ENCODE measurements at regions not wholly inside any gene's neighbourhood (a gene's known extent, or its start where the extent isn't known, plus 50 kb on each side); places are given as distances from the start of the nearest gene placed in this dataset.

DNA sequence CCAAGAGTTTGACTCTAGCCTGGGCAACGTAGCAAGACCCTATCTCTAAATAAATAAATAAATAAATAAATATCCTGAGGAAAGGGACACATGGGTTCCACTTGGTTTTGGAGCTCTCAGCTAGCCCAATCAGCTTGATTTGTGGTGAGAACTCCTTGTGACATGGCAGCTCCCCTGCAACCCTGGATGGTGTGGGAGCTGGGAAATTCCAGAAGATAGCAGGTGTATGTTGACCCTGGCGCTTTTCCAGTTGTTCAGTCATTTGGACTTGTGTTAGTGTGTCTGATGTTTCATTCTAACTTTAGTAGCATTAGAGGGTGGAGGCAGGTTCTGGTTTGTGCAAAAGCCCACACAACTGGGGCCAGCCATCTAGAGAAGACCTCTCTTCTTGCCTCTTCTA lies 148.5 kb upstream of the NCAM1 start:
- H3K4me3 ChIP-seq (ENCODE audit: low read depth, low read length), result no peak overlapping the region
- DNase-seq (ENCODE audit: low read depth), result no peak
- TF ChIP-seq, protein P1, sequence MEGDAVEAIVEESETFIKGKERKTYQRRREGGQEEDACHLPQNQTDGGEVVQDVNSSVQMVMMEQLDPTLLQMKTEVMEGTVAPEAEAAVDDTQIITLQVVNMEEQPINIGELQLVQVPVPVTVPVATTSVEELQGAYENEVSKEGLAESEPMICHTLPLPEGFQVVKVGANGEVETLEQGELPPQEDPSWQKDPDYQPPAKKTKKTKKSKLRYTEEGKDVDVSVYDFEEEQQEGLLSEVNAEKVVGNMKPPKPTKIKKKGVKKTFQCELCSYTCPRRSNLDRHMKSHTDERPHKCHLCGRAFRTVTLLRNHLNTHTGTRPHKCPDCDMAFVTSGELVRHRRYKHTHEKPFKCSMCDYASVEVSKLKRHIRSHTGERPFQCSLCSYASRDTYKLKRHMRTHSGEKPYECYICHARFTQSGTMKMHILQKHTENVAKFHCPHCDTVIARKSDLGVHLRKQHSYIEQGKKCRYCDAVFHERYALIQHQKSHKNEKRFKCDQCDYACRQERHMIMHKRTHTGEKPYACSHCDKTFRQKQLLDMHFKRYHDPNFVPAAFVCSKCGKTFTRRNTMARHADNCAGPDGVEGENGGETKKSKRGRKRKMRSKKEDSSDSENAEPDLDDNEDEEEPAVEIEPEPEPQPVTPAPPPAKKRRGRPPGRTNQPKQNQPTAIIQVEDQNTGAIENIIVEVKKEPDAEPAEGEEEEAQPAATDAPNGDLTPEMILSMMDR (IDR thresholded peaks at IDR 0.05; ENCODE audit: insufficient read depth, low read depth, low read length), result no peak

DNA sequence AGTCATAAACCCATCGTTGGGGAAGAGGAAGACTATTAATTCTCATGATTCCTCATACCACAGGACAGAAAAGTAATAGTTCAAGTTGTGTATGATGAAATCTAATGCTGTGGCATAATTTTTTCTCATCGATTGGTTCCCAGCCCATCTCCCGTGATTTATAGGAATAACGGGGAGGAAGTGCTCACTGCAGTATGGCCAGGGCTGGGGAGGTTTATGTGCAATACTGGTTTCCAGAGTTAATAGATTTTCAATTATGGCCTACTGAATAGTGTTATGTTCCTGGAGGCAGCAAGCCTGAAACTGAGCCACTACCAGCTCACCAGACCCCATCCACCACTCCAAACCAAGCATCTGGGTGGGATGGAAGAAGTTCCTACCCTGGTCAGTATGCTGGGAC lies 147.1 kb upstream of the NCAM1 start:
- DNase-seq (ENCODE audit: low read depth), result no peak
- H3K4me3 ChIP-seq (ENCODE audit: low read depth, low read length), result no peak overlapping the region
- TF ChIP-seq, protein P1 (IDR thresholded peaks at IDR 0.05; ENCODE audit: insufficient read depth, low read depth, low read length), result no peak

DNA sequence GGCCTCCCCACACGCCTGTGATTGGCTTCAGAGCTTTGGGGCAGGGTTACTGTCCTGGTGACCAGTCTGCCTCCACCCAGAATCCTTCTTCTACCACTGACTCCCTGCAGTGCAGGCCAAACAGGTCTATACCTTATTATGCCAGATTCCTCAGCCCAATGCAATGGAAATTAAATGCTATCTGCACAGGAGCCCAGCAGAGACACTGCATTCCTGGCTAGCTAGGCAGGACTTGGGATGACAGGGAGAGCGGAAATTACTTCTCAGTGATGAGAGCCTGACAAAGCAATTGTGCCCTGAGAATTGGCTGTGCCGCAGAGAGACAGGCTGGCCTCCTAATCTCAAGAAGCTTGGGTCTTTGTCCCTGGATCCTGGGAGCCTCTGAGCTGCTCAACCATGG lies 143.8 kb upstream of the NCAM1 start:
- DNase-seq (ENCODE audit: low read depth), result no peak
- TF ChIP-seq, protein P1 (IDR thresholded peaks at IDR 0.05; ENCODE audit: insufficient read depth, low read depth, low read length), result no peak
- no peak overlapping the region for H3K4me3 ChIP-seq (ENCODE audit: low read depth, low read length)

DNA sequence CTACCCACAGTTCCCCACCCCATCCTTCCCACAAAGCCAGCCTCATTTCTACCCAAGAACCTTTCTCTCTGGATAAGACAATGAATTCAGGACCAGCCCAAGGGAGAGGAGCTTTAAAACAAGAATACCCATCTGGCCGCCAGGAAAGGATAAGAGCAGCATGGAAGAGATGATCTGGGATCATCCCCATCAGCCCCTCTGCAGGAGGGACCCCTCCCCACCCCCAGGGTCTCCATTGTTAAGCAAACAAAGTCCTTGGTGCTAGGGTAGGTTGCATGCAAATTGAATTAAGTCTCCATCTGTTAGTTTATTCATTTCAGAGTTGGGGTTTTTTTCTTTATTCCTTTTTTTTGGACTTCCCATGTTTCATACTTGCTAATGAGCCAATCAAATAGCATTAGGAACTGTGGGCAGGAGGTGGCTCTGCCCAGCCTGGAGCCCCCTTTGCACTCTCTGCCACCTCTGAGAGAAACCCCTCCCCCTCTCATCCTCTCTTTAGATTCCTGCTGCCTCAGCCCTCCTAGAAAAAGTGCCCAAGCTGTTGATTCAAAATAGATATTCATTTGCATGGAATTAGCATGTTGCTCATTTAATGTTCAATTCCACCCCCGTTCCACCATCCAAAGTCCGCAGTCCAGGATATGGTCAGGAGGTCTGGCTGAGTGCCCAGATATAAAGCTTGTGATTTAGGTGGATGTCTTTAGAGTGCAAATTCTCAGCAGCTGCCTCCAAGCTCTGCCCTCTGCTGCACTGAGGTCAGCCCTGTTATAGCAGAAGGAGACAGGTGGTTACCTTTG lies 138.5 kb upstream of the NCAM1 start:
- DNase-seq (ENCODE audit: low read depth), result no peak
- no peak overlapping the region for H3K4me3 ChIP-seq (ENCODE audit: low read depth, low read length)

DNA sequence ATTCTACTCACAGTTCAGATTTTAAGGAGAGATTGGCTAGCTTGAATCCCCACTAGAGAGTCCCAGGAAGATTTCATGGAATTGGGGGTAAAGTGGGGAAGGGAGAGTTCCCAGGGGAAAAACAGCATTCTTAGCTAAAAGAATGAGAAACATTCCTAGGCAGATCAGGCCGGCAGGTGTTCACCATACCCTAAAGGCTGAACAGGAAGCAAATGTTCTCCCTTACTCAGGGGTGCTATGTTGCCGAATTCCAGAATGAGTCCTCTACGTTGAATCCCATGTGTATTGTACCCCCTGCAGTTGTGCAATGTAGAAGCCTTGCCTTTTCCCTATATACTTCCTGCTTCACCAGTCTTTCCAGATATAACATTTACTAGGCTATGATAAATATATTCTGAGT lies 135.2 kb upstream of the NCAM1 start:
- no peak for DNase-seq (ENCODE audit: low read depth)
- H3K4me3 ChIP-seq (ENCODE audit: low read depth, low read length), result no peak overlapping the region
- TF ChIP-seq, protein P1 (IDR thresholded peaks at IDR 0.05; ENCODE audit: insufficient read depth, low read depth, low read length), result no peak

More for the DNA sequence above, 138.5 kb upstream of the NCAM1 start:
- TF ChIP-seq, protein P1 (IDR thresholded peaks at IDR 0.05; ENCODE audit: insufficient read depth, low read depth, low read length), result no peak

DNA sequence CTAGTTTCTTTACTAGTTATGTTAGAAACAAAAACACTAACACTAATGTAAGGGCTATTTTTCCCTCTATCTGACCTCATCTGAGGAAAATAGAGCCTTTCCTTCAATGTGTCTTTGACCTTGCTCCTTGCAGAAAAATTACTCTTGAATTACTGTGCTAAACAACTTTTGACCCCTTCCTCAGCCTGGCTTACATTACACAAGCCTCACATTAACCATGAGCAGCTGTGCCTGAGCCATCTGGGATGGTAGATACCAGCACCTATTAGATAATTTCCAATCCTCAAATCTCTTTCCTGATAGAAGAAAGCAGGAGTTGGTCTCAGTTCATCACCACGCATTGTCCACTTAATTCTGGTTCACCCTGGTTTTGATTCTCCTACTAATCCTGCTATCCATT lies 134.4 kb upstream of the NCAM1 start:
- no peak overlapping the region for H3K4me3 ChIP-seq (ENCODE audit: low read depth, low read length)
- DNase-seq (ENCODE audit: low read depth), result no peak
- TF ChIP-seq, protein P1 (IDR thresholded peaks at IDR 0.05; ENCODE audit: insufficient read depth, low read depth, low read length), result no peak

DNA sequence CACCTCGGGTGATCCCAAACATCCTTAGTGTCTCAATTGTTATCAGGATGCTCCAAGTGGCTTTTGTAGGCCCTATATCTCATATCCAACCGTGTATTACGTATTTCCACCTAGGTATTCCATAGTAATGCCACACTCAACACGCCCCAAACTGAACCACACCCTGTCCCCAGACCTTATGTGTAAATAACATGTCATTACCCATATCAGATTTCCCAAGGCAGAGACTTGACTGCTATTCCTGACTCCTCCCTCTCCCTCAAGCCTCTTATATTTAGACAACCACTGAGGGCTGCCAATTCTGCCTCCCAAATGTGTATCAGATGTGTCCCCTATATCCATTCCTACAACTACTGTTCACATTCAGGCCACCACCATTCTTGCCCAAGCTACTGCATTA lies 132.8 kb upstream of the NCAM1 start:
- no peak for DNase-seq (ENCODE audit: low read depth)
- TF ChIP-seq, protein P1 (IDR thresholded peaks at IDR 0.05; ENCODE audit: insufficient read depth, low read depth, low read length), result no peak

More for the DNA sequence above, 132.8 kb upstream of the NCAM1 start:
- H3K4me3 ChIP-seq (ENCODE audit: low read depth, low read length), result no peak overlapping the region
